MM.1S (cell line): ENCODE measurements at regions not wholly inside any gene's neighbourhood (a gene's known extent, or its start where the extent isn't known, plus 50 kb on each side); places are given as distances from the start of the nearest gene placed in this dataset.

Source experiments
- EZH2 ChIP-seq: fragments of 300-600 bp; sonication (generic); optimal IDR thresholded peaks from 2 replicates; pipeline ENCODE3; 2017; ENCODE audit warnings: low read depth, mild to moderate bottlenecking, antibody characterized with exemption, low read length, mixed read lengths
- EZH2phosphoT487 ChIP-seq: fragments of 300-600 bp; sonication (generic); IDR thresholded peaks from 2 replicates; pipeline ENCODE4 v1.6.1; 2018; ENCODE audit warnings: antibody characterized with exemption, low read length
- TF ChIP-seq, protein P1 (sequence below): fragments of 300-600 bp; sonication (generic); IDR thresholded peaks from 2 replicates; pipeline ENCODE4 v1.5.1; 2016; ENCODE audit warnings: antibody characterized with exemption, low read length, mixed read lengths

DNA sequence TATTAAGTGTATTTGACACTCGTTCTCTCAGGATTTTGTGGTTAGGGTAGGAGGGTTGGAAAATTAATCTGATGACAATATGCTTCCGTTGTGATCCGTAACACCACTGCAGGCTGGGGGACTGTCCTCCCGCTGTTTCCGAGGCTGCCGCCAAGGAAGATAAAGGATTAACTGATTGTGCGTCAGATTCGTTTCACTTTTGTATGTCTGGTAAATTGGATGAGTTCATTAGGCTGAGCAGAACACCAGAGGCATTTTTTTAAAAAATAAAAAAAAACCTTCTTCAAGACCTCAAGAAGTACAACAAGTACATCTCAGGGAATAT lies 486.7 kb upstream of the SALL1 start:
- TF ChIP-seq, protein P1, sequence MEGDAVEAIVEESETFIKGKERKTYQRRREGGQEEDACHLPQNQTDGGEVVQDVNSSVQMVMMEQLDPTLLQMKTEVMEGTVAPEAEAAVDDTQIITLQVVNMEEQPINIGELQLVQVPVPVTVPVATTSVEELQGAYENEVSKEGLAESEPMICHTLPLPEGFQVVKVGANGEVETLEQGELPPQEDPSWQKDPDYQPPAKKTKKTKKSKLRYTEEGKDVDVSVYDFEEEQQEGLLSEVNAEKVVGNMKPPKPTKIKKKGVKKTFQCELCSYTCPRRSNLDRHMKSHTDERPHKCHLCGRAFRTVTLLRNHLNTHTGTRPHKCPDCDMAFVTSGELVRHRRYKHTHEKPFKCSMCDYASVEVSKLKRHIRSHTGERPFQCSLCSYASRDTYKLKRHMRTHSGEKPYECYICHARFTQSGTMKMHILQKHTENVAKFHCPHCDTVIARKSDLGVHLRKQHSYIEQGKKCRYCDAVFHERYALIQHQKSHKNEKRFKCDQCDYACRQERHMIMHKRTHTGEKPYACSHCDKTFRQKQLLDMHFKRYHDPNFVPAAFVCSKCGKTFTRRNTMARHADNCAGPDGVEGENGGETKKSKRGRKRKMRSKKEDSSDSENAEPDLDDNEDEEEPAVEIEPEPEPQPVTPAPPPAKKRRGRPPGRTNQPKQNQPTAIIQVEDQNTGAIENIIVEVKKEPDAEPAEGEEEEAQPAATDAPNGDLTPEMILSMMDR = no peak
- TF ChIP-seq EZH2 = no peak
- TF ChIP-seq EZH2phosphoT487 = no peak
